H1 (cell line): ENCODE measurements at regions not wholly inside any gene's neighbourhood (a gene's known extent, or its start where the extent isn't known, plus 50 kb on each side); places are given as distances from the start of the nearest gene placed in this dataset.

ENCODE experiments used
- SIN3A ChIP-seq, 2 experiments: IDR thresholded peaks in 1 of 2; conservative IDR thresholded peaks in 1 of 2; 2 replicates each; pipeline ENCODE4 v1.6.1; 2011 to 2012; ENCODE audit warnings: low read length in 2 of 2, improper control_type of control experiment in 1 of 2, low read depth in 1 of 2, mild to moderate bottlenecking in 1 of 2
- SRF ChIP-seq: IDR thresholded peaks from 2 replicates; pipeline ENCODE4 v1.6.1; 2011; ENCODE audit warnings: mild to moderate bottlenecking, low read depth, low read length, moderate library complexity

DNA sequence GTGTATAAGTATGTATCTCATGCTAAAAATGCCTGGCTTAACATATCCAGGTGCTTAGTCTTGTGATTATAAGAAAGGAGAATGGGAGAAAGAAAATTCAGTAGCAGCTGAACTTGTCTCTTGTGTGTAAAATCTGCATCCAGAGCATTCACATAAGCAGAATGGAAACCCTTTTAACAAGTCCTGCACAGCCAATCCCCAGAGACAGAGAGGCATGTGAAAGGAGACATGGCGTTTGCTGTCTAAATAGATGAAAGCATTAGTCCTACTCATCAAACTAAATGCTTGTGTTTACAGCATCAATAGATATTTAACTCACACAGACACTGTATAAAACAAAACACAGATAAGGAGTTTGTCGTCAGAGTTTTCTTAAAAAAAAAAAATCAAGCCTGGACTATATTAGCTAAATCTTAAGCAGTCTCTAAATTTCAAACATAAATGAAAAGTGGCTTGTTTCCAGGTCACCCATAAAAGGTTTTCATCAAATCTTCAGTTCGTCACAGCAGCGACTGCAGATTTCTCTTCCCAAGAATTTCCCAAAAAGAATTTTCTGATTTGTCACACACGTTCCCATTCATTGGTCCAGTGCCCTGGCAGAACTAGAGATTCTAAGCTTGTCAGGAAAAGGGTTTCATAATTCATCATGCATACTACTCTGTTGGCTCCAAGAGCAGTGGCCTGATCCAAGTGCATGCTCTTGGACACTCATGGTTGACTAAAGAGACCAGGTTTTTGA, 249.2 kb downstream of the BTG1 start (continued):
- no peak for TF ChIP-seq SRF
- no peak for TF ChIP-seq SIN3A (conservative IDR thresholded peaks at IDR 0.05 in 1 of 2, IDR thresholded peaks at IDR 0.05 in 1 of 2; ENCODE audit: low read depth in 1 of 2, low read length in 2 of 2)
